D341Med (cell line): ENCODE measurements at regions not wholly inside any gene's neighbourhood (a gene's known extent, or its start where the extent isn't known, plus 50 kb on each side); places are given as distances from the start of the nearest gene placed in this dataset.

ENCODE experiments used
- DNase-seq: peaks from one replicate; pipeline ENCODE4 v3.0.0; 2012; ENCODE audit warnings: low spot score

DNA sequence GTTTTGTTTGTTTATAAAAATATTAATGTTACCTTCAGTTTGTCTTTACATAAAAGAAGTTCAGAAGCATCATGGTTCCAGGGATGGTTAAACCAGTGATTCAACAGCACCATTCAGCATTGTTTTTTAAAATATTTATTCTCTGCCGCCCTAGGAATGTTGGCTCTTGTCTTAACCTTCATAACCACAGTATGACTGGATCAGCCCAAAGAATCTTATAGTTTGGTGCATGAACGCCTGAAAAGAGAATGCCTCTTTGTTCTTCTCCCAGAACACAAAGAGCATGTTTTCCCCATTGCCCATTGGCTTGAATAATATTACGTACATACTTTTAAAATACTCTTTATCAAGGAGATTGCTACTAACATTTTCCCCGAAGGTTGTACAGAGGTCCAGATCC, 413.4 kb downstream of the ANXA1 start:
- DNase-seq: no peak

DNA sequence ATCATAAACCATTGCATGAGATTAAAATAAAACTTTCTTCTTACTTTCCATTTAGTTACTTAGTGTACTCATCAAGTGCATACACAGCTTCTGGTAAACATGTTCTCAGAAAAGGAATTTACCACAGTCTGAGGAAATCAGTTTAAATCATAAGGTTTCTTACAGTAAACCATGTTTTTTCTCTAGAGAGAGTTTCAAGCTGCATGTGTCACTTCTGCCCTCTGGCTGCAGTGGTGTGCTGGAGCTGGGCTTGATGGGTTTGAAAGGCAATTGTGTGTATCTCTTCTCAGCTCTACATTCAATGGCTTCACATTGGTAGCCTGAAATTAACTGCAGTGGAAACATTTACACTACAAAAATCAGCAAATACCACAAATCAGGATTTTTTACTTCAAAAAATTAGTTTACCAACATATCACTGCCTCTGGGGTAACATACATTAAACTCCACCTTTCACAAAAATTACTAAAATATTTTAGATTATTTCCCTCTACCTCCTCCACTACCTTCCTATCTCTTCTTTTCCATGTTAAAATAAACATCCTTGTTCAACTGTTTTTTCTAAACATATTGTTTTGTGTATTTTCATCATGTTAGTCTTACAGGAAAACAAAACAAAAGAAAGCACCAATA, 414.3 kb downstream of the ANXA1 start:
- peak; percentile 55 for DNase-seq

DNA sequence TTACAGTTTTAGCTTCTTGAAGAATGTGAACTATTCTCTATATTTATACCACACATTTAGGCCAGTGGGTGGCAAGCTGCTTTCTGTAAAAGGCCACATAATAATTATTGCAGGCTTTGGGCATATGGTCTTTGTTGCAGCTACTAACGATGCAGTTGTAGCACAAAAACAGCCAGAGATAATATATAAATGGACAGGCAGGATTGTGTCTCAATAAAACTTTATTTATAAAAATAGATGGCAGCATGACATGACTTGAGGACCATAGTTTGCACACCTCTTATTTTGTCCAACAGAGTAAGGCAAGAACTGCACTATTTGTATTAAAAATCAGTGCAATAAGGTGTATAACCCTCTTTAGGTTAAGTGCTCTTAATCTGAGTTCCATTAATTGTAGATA, 415.0 kb downstream of the ANXA1 start:
- no peak for DNase-seq

DNA sequence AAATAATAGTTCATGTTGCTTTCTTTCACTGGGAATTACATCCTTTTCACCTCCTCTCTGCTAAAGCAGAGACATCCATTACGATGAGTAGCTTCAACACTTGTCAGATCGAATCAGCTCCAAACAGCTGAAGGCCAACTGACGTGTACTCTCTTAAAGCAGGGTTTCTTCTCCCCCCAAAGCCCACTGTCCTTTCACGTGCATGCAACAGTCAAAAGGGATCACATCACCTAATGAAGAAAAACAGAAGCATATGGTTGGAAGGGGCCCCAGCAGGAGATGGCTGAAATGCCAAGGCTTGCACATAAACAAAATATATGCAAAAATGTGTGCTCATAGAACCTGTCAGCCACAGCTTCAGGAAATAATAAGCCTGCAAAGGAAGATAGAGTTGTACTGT, 421.6 kb downstream of the ANXA1 start:
- DNase-seq: no peak

- DNase-seq: no peak
These were observed 423.7 kb downstream of the ANXA1 start for GRCh38 chr9:73575101-73576060.

DNA sequence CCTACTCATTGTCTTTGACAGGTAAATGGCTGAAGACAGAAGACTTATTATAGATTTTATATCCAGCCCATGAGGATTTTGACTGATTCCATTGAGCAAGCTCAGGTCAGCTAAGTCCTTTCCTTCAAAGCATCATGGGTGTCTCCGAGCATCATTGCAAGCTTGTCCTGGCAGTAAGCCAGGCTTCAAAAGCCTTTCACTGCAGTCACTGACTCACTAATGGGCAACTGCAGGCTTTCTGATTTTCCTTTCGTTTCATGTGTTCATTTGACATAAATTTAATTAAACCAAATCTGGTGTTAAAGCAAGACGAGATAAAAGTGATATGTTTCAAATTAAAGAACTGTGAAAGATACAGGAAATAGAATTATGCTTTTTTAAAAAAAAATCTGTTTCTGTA, 426.2 kb downstream of the ANXA1 start:
- no peak for DNase-seq

DNA sequence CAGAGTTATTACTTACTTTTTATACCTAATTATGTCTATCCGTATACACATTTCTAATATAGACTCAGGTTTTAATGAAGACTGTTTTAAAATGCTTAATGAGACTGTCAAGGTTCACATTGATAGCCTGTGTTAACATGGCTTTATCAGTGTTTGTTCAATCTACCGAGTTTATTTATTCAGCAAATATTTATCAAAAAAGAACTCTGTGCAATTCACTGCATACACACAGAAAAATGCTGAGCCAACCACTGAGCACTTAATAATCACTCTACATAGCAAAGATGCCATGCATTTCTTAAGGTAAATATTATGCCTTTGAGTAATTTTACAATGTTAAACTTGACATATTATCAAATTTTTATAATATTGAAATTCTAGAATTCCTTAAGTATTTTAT, 428.2 kb downstream of the ANXA1 start:
- DNase-seq: no peak

DNA sequence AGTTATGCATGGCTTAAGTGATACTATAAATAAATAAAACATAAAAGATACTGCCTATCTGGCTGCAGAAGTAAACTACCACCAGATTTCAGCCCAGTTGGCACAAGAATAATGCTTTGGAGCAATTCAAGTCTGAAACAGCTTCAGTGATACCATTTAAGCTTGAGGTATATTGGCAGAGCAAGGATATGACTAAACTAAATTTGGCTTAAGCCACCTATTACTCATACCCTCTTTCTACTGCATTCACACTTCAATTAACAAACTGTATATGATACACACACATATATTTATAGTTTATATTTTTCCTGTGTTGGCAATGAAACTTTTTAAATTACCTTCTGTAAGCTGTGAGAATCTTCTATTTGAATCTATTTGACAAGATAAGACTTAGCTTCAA, 431.9 kb downstream of the ANXA1 start:
- no peak for DNase-seq

- DNase-seq: no peak
These were observed 443.4 kb downstream of the ANXA1 start for GRCh38 chr9:73595036-73595545.

GRCh38 chr9:73596321-73596720, 444.7 kb downstream of the ANXA1 start:
- no peak for DNase-seq

- no peak for DNase-seq
These were observed 445.4 kb downstream of the ANXA1 start for GRCh38 chr9:73597039-73597438.

GRCh38 chr9:73597771-73598170, 446.1 kb downstream of the ANXA1 start:
- DNase-seq: no peak

GRCh38 chr9:73609381-73609780, 457.7 kb downstream of the ANXA1 start:
- DNase-seq: no peak

GRCh38 chr9:73611032-73611431, 459.4 kb downstream of the ANXA1 start:
- DNase-seq: no peak

DNA sequence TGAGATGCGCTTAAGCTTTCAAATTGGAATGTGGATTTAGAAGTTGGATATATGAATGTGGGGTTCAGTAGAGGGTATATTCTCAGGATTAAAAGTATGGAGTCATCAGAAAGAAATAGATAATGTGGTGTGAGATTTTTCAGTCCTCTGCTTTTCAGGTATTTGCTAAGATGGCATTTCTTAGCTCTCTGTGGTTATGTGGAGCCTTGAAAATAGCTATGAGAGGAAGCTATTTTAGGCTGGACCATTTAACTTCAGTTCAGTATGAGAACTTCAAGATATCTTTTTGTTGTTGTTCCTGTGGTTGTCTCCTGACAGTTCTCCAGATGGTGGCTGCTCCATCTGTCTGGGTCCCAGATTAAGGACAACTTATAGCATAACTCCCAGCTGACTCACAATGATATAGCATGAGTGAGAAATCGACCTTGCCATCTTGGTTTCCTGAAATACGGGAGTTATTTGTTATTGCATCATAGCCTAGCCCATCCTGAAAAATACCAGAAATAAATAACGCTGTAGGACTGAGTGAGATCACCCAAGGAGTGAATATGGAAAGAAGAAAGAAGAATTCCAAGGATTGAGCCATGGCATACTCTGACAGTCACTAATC, 461.5 kb downstream of the ANXA1 start:
- DNase-seq: no peak

DNA sequence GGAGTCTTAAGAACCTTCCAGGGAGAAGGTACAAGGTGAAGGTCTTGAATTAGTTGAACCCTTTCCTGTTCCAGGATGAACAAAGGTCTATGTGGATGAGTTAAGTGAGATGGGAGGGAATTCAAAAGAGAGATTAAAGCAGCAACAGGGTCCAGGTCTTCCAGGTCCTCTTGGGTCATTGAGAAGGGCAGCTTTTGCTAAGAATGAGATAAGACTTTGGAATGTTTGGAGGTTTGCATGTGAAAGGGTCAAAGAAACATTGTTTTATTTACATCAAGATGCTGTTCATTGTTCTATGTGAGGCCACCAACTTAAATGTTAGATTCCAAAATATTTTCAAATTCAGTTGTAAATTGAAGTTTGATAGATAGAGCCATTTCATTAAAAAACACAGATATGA, 463.9 kb downstream of the ANXA1 start:
- no peak for DNase-seq

GRCh38 chr9:73617586-73617985, 465.9 kb downstream of the ANXA1 start:
- DNase-seq: no peak

GRCh38 chr9:73640971-73641370, 489.3 kb downstream of the ANXA1 start:
- no peak for DNase-seq

DNA sequence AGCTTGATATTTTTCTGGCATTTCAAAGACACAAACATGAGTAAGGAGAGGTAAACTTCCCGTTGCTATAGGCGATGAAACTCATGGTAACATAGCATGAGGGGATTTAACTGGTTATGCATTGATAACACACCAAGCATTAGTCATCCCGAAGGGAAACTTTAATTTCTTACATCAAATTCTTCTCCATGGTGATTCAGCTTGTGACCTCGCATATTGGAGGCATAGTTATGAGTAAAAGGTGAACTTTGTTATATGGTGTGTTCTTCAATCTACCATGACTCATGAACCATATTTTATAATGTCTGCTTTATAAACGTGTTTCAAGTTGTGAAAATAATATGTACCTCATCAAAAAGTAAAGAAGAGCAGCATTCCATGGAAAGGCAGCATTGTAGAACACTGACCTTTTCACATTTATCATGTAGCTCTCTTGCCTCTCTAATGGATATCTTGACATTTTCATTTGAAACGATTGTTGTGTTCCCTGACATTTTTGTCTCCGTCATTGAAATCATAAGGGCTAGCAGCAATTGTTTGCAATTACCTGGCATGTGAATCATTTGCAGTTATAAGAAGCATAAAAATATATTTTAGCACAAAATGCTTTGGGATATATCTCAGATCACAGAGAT, 491.8 kb downstream of the ANXA1 start:
- no peak for DNase-seq

GRCh38 chr9:73647560-73647959, 495.9 kb downstream of the ANXA1 start:
- DNase-seq: no peak

DNA sequence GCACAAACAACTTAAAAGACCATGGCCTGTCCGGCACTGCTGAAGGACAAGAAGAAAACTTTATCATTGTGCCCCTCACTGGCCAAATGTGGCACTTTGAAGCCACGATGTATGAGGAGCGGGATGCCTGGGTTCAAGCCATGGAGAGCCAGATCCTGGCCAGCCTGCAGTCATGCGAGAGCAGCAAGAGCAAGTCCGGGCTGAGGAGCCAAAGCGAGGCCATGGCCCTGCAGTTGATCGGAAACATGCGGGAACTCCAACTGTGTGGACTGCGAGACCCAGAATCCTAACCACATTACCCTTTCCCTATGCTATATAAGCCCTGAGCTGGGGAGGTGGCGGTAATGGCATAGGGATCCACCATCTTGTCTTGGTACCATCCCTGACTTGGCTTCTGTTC, 497.9 kb downstream of the ANXA1 start:
- no peak for DNase-seq

DNA sequence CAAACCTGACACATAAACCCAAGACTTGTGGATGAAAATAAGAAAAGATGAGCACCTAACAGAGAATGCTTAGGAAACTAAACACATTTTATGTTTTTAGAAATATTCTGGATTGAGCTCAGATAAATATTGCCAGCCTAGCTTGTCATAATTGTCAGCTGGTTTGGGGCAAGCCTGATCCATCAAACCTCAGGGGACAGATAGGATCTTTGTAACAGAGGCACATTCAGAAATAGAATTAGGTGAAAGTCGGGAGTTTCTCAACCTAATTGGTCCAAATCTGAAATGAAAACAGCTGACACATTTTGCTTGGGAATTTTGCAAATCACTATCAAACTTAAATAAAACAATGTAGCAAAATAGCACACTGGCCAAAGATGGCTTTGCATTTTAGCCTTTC, 503.7 kb downstream of the ANXA1 start:
- DNase-seq: no peak
